Liver (tissue), 8 donors: ENCODE measurements at regions not wholly inside any gene's neighbourhood (a gene's known extent, or its start where the extent isn't known, plus 50 kb on each side); places are given as distances from the start of the nearest gene placed in this dataset.

ENCODE experiments used
- DNase-seq: peaks from one replicate; pipeline ENCODE4 v3.0.0-alpha.2; 2017; ENCODE audit warnings: low spot score
- H3K27ac ChIP-seq, 2 donors: one replicate each; pipeline ENCODE4 v1.7.0; 2013; ENCODE audit warnings: inconsistent platforms in 2 of 2, low read length in 2 of 2, control low read depth in 1 of 2, low read depth in 1 of 2, mild to moderate bottlenecking in 1 of 2
- H3K27me3 ChIP-seq, 4 donors: one replicate each; pipeline versions ENCODE4 v1.6.1 to v1.7.0; 2013; ENCODE audit warnings: low read length in 3 of 4, inconsistent platforms in 1 of 4, mild to moderate bottlenecking in 1 of 4, moderate library complexity in 1 of 4; ENCODE audit not compliant: control insufficient read depth in 4 of 4, insufficient read depth in 4 of 4
- H3K36me3 ChIP-seq, 4 donors: one replicate each; pipeline versions ENCODE4 v1.6.1 to v1.7.0; 2013; ENCODE audit warnings: low read length in 3 of 4, mild to moderate bottlenecking in 3 of 4, low read depth in 1 of 4, moderate library complexity in 1 of 4; ENCODE audit not compliant: control insufficient read depth in 4 of 4, insufficient read depth in 3 of 4
- H3K4me1 ChIP-seq, 4 donors: one replicate each; pipeline versions ENCODE4 v1.6.1 to v1.7.0; 2013; ENCODE audit warnings: low read length in 3 of 4, mild to moderate bottlenecking in 3 of 4, moderate library complexity in 1 of 4; ENCODE audit not compliant: control insufficient read depth in 4 of 4, insufficient read depth in 4 of 4
- H3K4me3 ChIP-seq, 3 donors: one replicate each; pipeline versions ENCODE4 v1.6.1 to v1.7.0; 2013; ENCODE audit warnings: low read length in 3 of 3, control low read depth in 1 of 3, low read depth in 1 of 3, mild to moderate bottlenecking in 1 of 3
- H3K9ac ChIP-seq, 2 donors: one replicate each; pipeline ENCODE4 v1.7.0; 2013; ENCODE audit warnings: low read length in 2 of 2, mild to moderate bottlenecking in 2 of 2, moderate library complexity in 2 of 2, control low read depth in 1 of 2, low read depth in 1 of 2
- H3K9me3 ChIP-seq, 4 donors: one replicate each; pipeline versions ENCODE4 v1.6.1 to v1.7.0; 2013; ENCODE audit warnings: low read length in 3 of 4; ENCODE audit not compliant: control insufficient read depth in 4 of 4
- ATF3 ChIP-seq: IDR thresholded peaks from 2 replicates; pipeline ENCODE4 v1.6.1; 2016; ENCODE audit warnings: antibody characterized with exemption
- CTCF ChIP-seq: fragments of 150-350 bp; IDR thresholded peaks from 2 replicates; pipeline ENCODE4 v1.5.1; 2017; ENCODE audit warnings: improper control_type of control experiment, low read depth, low read length; ENCODE audit not compliant: missing input control
- EGR1 ChIP-seq, 2 donors: IDR thresholded peaks; 2 replicates each; pipeline ENCODE4 v1.6.1; 2016 to 2018; ENCODE audit warnings: antibody characterized with exemption in 2 of 2, low read depth in 2 of 2
- FOXA1 ChIP-seq: IDR thresholded peaks from 2 replicates; pipeline ENCODE4 v1.6.1; 2016; ENCODE audit warnings: antibody characterized with exemption
- FOXA2 ChIP-seq: IDR thresholded peaks from 2 replicates; pipeline ENCODE4 v1.6.1; 2016; ENCODE audit warnings: antibody characterized with exemption
- GABPA ChIP-seq, 2 donors: IDR thresholded peaks in 1 of 2; conservative IDR thresholded peaks in 1 of 2; 2 replicates each; pipeline ENCODE4 v1.6.1; 2016; ENCODE audit warnings: antibody characterized with exemption in 2 of 2, mild to moderate bottlenecking in 1 of 2, moderate library complexity in 1 of 2
- HNF4A ChIP-seq, 2 donors: conservative IDR thresholded peaks; 2 replicates each; pipeline ENCODE4 v1.6.1; 2016; ENCODE audit warnings: antibody characterized with exemption in 2 of 2, mild to moderate bottlenecking in 2 of 2
- HNF4G ChIP-seq: IDR thresholded peaks from 2 replicates; pipeline ENCODE4 v1.6.1; 2016; ENCODE audit warnings: antibody characterized with exemption
- JUND ChIP-seq, 2 donors: IDR thresholded peaks; 2 replicates each; pipeline ENCODE4 v1.6.1; 2016; ENCODE audit warnings: antibody characterized with exemption in 2 of 2
- NR2F2 ChIP-seq: IDR thresholded peaks from 2 replicates; pipeline ENCODE4 v1.6.1; 2016; ENCODE audit warnings: antibody characterized with exemption
- RAD21 ChIP-seq, 2 donors: IDR thresholded peaks; 2 replicates each; pipeline ENCODE4 v1.6.1; 2016; ENCODE audit warnings: antibody characterized with exemption in 2 of 2, mild to moderate bottlenecking in 2 of 2
- REST ChIP-seq: IDR thresholded peaks from 2 replicates; pipeline ENCODE4 v1.6.1; 2016; ENCODE audit warnings: antibody characterized with exemption, mild to moderate bottlenecking
- RXRA ChIP-seq, 2 donors: IDR thresholded peaks; 2 replicates each; pipeline ENCODE4 v1.6.1; 2017 to 2018; ENCODE audit warnings: antibody characterized with exemption in 2 of 2, mild to moderate bottlenecking in 1 of 2
- SP1 ChIP-seq: IDR thresholded peaks from 2 replicates; pipeline ENCODE4 v1.6.1; 2018; ENCODE audit warnings: antibody characterized with exemption, mild to moderate bottlenecking
- TAF1 ChIP-seq: conservative IDR thresholded peaks from 2 replicates; pipeline ENCODE4 v1.6.1; 2016; ENCODE audit warnings: antibody characterized with exemption, mild to moderate bottlenecking
- YY1 ChIP-seq: IDR thresholded peaks from 2 replicates; pipeline ENCODE4 v1.6.1; 2016; ENCODE audit warnings: antibody characterized with exemption, mild to moderate bottlenecking
- ZBTB33 ChIP-seq: IDR thresholded peaks from 2 replicates; pipeline ENCODE4 v1.6.1; 2016; ENCODE audit warnings: antibody characterized with exemption
- WGBS: extraction: QIAGEN DNeasy Blood & Tissue Kit; methylation state at CpG from one replicate; pipeline ENCODE4 v1.1.7; 2013; 5-methylcytosine and 5-hydroxymethylcytosine counted together
- TF ChIP-seq, protein P1 (sequence below): IDR thresholded peaks from 2 replicates; pipeline ENCODE4 v1.6.1; 2016; ENCODE audit warnings: antibody characterized with exemption
- donor health status: healthy.
- donor health status: healthy.
- donor health status: healthy.
- donor health status: healthy.
- donor health status: healthy.

DNA sequence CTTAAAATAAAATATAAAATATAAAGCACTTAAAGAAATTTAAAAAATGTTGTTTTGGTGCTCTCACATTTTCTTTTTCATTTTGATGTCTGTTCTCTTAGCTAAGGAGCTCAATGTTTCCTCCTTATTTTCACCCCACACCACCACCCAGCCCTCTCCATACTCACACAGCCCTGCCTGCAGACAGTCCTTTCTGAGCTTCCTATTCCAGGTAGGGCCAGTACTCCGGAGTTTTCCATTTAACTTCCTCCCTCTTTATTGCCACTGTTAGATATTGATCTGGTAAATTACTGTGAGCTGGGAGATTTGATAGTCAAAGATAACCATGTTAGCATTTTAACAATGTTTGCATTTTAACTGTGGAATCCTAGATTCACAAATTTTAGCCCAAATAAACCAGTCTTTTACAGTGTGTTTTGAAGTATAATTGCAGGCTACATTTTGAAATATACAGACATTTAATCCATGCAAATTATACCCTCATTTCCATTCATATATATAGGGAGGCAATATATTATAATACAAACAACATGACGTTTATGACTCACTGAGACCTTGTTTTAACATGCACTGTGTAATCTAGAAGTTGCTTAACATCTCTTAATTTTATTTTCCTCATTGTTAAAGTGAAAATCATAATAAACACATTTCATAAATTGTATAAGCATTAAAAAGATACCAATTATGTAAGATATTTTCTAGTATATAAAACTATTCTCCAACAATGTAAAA is 927.1 kb downstream of the NR2F1-AS1 start:
- TF ChIP-seq ZBTB33 (no peak), FOXA2 (no peak), ATF3 (no peak), JUND (IDR thresholded peaks at IDR 0.05) (no peak), HNF4G (no peak)
- WGBS, result 35% methylated on average over 2 of the region's 2 CpGs
- Histone ChIP-seq H3K9ac (no peak overlapping the region), H3K27me3 (no peaks in the 10 kb centered on the region), H3K4me1 (no peaks in the 10 kb centered on the region), H3K9me3 (no peaks in the 10 kb centered on the region), H3K4me3 (no peak overlapping the region), H3K27ac (no peak overlapping the region), H3K36me3 (no peaks in the 10 kb centered on the region)
- no peak for DNase-seq

DNA sequence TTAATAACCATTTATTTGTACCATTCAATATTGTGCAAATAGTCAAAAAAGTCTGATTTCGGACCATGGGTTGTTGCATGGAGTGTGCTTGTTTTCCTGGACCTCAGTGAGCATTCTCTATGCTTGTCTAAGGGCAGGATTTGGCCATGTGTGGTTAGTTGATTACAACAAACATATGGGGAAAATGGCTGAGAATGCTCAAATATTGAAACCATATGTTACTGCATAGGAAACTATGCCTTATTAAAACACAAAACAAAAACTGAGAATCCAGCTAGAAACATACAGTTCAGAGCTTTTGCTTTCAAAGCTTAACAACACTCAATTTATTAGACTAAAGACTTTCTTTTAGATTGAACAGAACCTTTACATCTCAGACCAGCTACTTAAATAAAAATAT is 928.3 kb downstream of the NR2F1-AS1 start:
- Histone ChIP-seq H3K36me3 (no peaks in the 10 kb centered on the region), H3K4me3 (no peak overlapping the region), H3K9ac (no peak overlapping the region), H3K27me3 (no peaks in the 10 kb centered on the region), H3K9me3 (no peaks in the 10 kb centered on the region), H3K27ac (no peak overlapping the region), H3K4me1 (no peaks in the 10 kb centered on the region)
- TF ChIP-seq REST, result no peak
- no peak for TF ChIP-seq GABPA (IDR thresholded peaks at IDR 0.05 in 1 of 2, conservative IDR thresholded peaks at IDR 0.05 in 1 of 2)
- no peak for TF ChIP-seq TAF1
- no peak for TF ChIP-seq YY1
- no peak for TF ChIP-seq SP1
- no peak for TF ChIP-seq NR2F2
- no peak for TF ChIP-seq RAD21 (IDR thresholded peaks at IDR 0.05)
- TF ChIP-seq, protein P1, sequence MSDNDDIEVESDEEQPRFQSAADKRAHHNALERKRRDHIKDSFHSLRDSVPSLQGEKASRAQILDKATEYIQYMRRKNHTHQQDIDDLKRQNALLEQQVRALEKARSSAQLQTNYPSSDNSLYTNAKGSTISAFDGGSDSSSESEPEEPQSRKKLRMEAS, result no peak
- TF ChIP-seq EGR1 (IDR thresholded peaks at IDR 0.05; ENCODE audit: low read depth in 2 of 2), result no peak
- no peak for TF ChIP-seq ZBTB33
- TF ChIP-seq FOXA1, result no peak
- no peak for TF ChIP-seq RXRA (IDR thresholded peaks at IDR 0.05)
- TF ChIP-seq JUND (IDR thresholded peaks at IDR 0.05), result no peak
- no peak for TF ChIP-seq HNF4G
- no peak for TF ChIP-seq CTCF
- no peak for TF ChIP-seq ATF3
- TF ChIP-seq FOXA2, result no peak
- TF ChIP-seq HNF4A (conservative IDR thresholded peaks at IDR 0.05), result no peak
- no peak for DNase-seq
- WGBS, result 88% methylated on average over 1 of the region's 1 CpG
